Stimulated activated effector memory CD8-positive, alpha-beta T cell treated with anti-CD3 and anti-CD28 coated beads, Interleukin-12 subunit alpha, Interleukin-12 subunit beta, amount 100 ng/mL, for 72 hours (primary cell): ENCODE measurements at regions not wholly inside any gene's neighbourhood (a gene's known extent, or its start where the extent isn't known, plus 50 kb on each side); places are given as distances from the start of the nearest gene placed in this dataset.
"Not testable (repeated sequence)": the region's sequence is repeated elsewhere in the genome, so short reads cannot be mapped to it uniquely, and the experiment has no call there.

Experiments used
- ATAC-seq: fragments of 150-1000 bp; cut with Tn5 transposase; 2 replicates; pipeline ENCODE4 v1.10.0; 2021
- DNase-seq, 2 donors: peaks; one replicate each; pipeline ENCODE4 v3.0.0; 2021 to 2022; ENCODE audit warnings: low spot score in 2 of 2
- H3K27ac Mint-ChIP-seq: one replicate; pipeline ENCODE4 v1.8.0; 2022; ENCODE audit warnings: mild to moderate bottlenecking, mixed read lengths
- H3K36me3 Mint-ChIP-seq: one replicate; pipeline ENCODE4 v1.8.0; 2022; ENCODE audit warnings: mild to moderate bottlenecking, mixed read lengths
- H3K4me1 Mint-ChIP-seq: one replicate; pipeline ENCODE4 v1.8.0; 2022; ENCODE audit warnings: mixed read lengths
- H3K4me3 Mint-ChIP-seq: one replicate; pipeline ENCODE4 v1.8.0; 2022; ENCODE audit warnings: mild to moderate bottlenecking, mixed read lengths
- H3K9me3 Mint-ChIP-seq: one replicate; pipeline ENCODE4 v1.8.0; 2022; ENCODE audit warnings: mixed read lengths

DNA sequence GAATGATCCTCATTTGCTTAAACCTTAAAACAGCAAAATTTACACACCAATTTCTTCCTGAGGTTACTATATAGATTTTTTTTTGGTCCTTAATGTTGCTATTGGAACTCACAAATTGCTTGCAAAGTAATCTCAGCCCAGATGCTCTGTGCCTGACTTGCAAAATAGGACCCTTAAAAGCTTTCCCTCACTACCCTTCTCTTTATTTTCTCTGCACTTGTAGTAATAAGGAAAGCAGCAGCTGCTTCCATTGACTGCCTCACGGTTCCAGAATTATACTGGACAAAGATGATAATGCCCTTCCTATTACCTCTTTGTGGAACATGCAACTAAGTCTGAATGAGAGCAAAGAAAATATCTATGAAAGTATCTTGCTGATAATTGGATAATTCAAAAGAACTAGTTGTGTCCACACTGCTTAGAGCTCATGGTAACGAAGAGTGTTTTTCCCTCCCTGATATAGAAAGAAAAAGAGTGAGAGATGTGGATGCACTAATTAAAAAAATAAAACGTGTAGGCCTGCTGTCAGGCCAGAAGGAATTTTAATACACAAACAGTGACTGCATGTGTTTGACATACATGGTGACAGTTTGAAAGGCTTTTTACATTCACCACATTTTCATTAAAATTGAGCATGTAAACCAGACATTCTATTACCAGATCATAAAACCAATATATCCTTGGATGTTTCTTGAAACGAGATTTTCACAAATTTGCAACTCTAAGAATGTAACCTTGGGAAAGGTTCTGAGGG is 783.1 kb downstream of the GBE1 start:
- no peak overlapping the region for H3K27ac Mint-ChIP-seq
- no peaks in the 10 kb centered on the region for H3K4me1 Mint-ChIP-seq
- H3K9me3 Mint-ChIP-seq: peaks cover 16% of the 10 kb centered on the region
- no peak overlapping the region for H3K4me3 Mint-ChIP-seq
- no peaks in the 10 kb centered on the region for H3K36me3 Mint-ChIP-seq
- ATAC-seq: no peak
- DNase-seq: no peak

DNA sequence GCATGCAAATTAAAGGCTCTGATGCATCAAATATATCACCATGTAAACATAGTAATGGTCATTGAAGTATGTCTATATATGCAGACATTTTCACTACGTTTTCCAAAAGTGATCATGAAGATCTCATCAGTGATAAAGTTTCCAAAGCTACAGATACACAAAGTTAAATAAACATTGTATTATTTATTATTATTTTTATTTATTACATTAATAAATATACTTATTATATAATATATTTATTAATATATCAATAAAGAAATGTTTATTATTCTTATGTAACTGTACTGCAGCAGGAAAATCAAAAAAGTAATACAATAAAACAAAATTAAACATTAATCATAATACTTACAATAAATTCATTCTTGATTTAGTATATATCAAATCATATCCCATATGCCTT is 791.2 kb downstream of the GBE1 start:
- Mint-ChIP-seq H3K36me3 (no peaks in the 10 kb centered on the region), H3K4me3 (no peak overlapping the region), H3K4me1 (no peaks in the 10 kb centered on the region), H3K9me3 (peaks cover 11% of the 10 kb centered on the region), H3K27ac (no peak overlapping the region)
- DNase-seq: no peak
- no peak for ATAC-seq

DNA sequence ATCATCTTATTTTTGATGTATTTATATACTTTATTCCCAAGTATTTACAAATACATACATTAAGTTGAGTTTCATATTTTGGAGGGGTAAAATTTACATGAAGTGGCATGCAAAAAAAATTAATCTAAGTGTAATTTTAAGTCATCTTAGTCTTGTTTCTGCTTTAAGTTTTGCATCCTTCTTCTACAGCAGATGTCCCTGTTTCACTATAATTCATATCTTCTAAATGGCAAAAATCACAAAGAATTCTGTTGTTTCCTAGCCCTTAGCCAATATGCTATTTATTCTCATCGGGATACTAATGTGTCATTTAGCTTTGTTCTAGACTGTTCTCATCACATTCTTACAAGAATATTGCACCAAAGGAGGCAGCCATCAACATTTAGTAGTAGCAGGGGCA is 831.9 kb downstream of the GBE1 start:
- no peak overlapping the region for H3K4me3 Mint-ChIP-seq

DNA sequence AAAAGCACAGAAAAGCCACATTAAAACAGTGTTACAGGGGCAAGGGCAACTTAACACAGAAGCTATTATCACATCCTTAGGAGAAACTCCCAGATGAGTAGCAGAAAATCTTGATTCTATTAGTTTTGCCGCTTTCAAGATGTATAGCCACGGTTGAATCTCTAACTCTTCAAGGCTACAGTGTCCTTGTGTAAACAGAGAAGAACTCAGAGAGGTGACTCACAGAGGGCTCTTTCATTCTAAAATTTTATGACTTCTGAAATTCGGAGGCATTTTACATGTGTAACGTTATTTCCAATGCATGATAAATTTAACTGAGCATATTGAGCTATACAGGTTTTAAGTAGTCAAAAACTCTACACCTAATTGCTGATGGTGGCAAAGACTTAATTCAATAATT is 846.6 kb downstream of the GBE1 start:
- DNase-seq: no peak
- peaks cover 9% of the 10 kb centered on the region for H3K9me3 Mint-ChIP-seq
- no peaks in the 10 kb centered on the region for H3K36me3 Mint-ChIP-seq
- H3K4me3 Mint-ChIP-seq: no peak overlapping the region
- no peak for ATAC-seq
- no peak overlapping the region for H3K27ac Mint-ChIP-seq
- H3K4me1 Mint-ChIP-seq: no peaks in the 10 kb centered on the region

More for the DNA sequence above, 831.9 kb downstream of the GBE1 start:
- no peaks in the 10 kb centered on the region for H3K4me1 Mint-ChIP-seq
- ATAC-seq (no peak), DNase-seq (no peak)
- H3K9me3 Mint-ChIP-seq: peaks cover 6% of the 10 kb centered on the region
- no peak overlapping the region for H3K27ac Mint-ChIP-seq
- no peaks in the 10 kb centered on the region for H3K36me3 Mint-ChIP-seq

DNA sequence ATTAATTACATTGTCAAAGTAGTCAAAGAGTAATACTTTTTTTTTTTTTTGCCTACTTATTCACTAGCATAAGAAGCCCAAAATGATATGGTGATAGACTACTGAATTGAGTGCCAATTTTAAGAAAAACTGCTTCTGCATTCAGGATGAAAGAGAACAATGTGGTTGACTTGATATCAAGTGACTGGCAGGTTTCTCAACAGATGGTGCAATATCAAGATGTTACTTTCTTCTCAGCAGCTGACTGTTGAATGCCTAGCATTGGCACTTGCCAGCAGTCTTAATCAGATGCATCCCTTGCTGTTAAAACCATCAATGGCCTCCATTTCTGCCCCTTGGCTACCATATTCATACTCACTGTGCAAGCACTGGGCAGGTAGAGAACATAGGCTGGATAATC is 863.2 kb downstream of the GBE1 start:
- Mint-ChIP-seq H3K4me3 (no peak overlapping the region), H3K27ac (no peak overlapping the region), H3K4me1 (no peaks in the 10 kb centered on the region), H3K36me3 (no peaks in the 10 kb centered on the region), H3K9me3 (peaks cover 7% of the 10 kb centered on the region)
- no peak for ATAC-seq
- DNase-seq: no peak

DNA sequence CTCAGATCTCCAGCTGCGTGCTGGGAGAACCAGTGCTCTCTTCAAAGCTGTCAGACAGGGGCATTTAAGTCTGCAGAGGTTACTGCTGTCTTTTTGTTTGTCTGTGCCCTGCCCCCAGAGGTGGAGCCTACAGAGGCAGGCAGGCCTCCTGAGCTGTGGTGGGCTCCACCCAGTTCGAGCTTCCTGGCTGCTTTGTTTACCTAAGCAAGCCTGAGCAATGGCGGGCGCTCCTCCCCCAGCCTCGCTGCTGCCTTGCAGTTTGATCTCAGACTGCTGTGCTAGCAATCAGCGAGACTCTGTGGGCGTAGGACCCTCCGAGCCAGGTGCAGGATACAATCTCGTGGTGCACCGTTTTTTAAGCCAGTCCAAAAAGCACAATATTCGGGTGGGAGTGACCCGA is 864.4 kb downstream of the GBE1 start:
- not testable (repeated sequence) for DNase-seq, H3K27ac Mint-ChIP-seq, H3K9me3 Mint-ChIP-seq, H3K4me1 Mint-ChIP-seq, ATAC-seq, H3K4me3 Mint-ChIP-seq, H3K36me3 Mint-ChIP-seq

DNA sequence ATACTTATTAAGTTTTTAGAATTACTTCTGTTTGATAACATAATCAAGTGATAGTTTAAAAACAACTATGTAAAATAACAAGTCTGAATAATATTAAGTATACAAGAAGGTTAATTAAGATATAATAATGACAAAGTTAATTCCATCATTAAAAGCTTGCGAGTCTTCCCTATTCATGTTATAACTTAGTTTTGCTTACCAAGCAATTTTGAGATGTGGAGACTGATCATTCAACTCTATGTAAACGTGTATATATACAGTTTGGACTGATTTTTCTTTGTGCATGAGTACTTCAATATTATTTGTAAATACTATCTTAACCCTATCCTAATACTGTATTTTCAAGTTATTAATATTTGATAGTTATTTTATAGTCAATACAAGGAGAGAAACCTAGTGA is 870.9 kb downstream of the GBE1 start:
- ATAC-seq (no peak), DNase-seq (no peak)
- Mint-ChIP-seq H3K4me3 (no peak overlapping the region), H3K9me3 (peaks cover 21% of the 10 kb centered on the region), H3K36me3 (no peaks in the 10 kb centered on the region), H3K27ac (no peak overlapping the region), H3K4me1 (no peaks in the 10 kb centered on the region)

DNA sequence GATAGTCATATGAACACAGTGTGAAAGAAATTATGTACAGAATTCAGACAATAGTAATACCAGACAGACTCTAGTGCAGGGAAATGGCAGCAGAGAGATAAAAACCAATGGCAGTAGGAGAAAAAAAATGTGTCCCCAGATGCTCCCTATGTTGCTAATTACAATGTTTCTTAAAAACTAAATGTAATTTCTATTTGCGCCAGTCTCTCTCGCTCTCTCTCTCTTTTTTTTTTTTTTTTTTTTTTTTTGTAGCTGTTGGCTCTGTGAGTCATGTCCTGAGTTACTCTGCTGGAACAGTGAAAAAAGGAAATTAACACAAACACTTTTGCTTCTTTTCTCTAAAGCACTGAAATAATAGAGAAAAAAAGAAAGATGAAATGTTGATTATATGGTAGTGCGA is 871.9 kb downstream of the GBE1 start:
- H3K9me3 Mint-ChIP-seq: peaks cover 23% of the 10 kb centered on the region
- no peak overlapping the region for H3K4me3 Mint-ChIP-seq
- no peaks in the 10 kb centered on the region for H3K36me3 Mint-ChIP-seq
- no peak for ATAC-seq
- H3K27ac Mint-ChIP-seq: no peak overlapping the region
- no peaks in the 10 kb centered on the region for H3K4me1 Mint-ChIP-seq
- DNase-seq: no peak

DNA sequence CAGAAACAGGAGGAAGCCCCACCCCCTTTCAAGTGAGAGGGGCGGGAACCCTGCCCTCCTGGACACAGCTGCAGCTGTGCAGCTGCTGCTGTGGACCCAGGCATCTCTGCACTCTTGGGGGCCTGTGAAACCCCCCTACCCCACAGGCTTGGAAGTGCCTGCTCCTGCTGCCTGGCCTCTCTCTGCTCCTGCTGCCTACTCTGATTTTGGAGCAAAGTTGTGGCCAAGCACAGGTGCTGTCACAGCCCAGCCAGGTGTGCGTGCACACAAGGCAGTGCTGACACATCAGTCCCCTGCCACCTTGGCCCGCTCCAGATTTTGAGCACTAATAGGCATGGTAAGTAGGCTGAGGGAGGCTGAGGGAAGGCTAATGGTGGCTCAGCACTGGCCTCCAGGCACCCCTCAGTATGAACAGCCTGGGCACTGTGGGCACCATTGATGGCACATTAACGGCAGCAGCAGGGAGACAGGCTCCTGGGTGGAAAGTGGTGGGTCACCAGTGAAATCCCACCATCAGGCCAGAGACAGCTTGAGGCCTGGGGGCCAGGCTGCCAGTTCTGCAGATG is 890.9 kb downstream of the GBE1 start:
- Mint-ChIP-seq H3K9me3 (peaks cover 16% of the 10 kb centered on the region), H3K27ac (no peak overlapping the region), H3K4me3 (no peak overlapping the region), H3K4me1 (no peaks in the 10 kb centered on the region), H3K36me3 (no peaks in the 10 kb centered on the region)
- no peak for DNase-seq
- no peak for ATAC-seq

DNA sequence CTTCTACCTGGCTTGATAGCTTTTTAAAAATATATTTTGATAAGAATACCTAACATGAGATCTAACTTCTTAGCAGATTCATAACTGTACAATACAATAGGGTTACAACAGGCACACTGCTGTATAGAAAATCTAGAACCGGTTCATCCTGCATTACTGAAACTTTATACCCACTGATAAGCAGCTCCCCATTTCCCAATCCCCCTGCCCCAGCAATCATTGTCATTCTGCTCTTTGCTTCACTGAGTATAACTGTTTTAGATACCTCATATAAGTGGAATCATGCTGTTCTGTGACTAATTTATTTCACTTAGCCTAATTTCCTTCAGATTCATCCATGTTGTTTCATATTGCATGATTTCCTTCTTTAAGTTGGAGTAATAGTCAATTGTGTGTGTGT is 906.0 kb downstream of the GBE1 start:
- ATAC-seq (no peak), DNase-seq (no peak)
- H3K9me3 Mint-ChIP-seq: peaks cover 20% of the 10 kb centered on the region
- no peaks in the 10 kb centered on the region for H3K36me3 Mint-ChIP-seq
- no peak overlapping the region for H3K4me3 Mint-ChIP-seq
- H3K4me1 Mint-ChIP-seq: no peaks in the 10 kb centered on the region
- H3K27ac Mint-ChIP-seq: no peak overlapping the region

DNA sequence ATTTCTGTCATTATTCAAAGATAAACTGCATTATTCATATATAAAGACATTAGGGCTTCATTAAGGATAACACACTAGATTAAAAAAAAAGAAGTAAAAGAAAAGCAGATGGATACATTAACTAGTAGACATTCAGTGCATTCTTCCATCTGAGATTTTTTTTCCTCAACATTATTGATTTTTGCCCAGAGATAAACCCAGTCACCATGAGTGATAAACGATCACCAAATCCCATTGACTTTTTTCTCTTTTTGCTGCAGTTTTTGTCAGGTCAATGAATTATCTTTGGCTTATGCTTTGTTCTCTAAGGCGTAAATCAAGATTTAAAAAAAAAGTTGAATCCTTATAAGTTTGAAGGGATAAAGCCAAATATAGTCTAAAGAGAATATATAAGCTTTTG is 925.0 kb downstream of the GBE1 start:
- Mint-ChIP-seq H3K4me1 (no peaks in the 10 kb centered on the region), H3K4me3 (no peak overlapping the region), H3K27ac (no peak overlapping the region), H3K9me3 (peaks cover 8% of the 10 kb centered on the region), H3K36me3 (no peaks in the 10 kb centered on the region)
- no peak for DNase-seq
- ATAC-seq: no peak

DNA sequence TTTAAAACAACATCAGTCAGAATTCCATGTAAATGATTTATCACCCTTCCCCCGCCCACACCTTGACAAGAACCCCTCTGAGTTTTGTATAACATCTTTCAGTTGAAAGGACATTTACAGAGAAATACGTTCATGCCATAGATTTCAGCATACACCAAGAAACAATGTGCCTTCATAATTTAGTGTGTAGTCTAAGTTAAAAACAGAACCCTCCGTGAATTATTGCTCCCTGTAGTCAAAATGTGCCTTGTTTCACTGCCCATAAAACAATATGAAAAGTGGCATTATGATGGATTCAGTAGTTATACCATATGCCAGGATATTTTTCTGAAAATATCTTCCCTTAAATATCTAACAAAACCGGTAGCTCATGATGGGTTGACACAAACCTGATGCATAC is 953.9 kb downstream of the GBE1 start:
- no peaks in the 10 kb centered on the region for H3K36me3 Mint-ChIP-seq
- no peaks in the 10 kb centered on the region for H3K4me1 Mint-ChIP-seq
- DNase-seq (no peak), ATAC-seq (no peak)
- no peak overlapping the region for H3K4me3 Mint-ChIP-seq
- no peak overlapping the region for H3K27ac Mint-ChIP-seq
- H3K9me3 Mint-ChIP-seq: peaks cover 2% of the 10 kb centered on the region

DNA sequence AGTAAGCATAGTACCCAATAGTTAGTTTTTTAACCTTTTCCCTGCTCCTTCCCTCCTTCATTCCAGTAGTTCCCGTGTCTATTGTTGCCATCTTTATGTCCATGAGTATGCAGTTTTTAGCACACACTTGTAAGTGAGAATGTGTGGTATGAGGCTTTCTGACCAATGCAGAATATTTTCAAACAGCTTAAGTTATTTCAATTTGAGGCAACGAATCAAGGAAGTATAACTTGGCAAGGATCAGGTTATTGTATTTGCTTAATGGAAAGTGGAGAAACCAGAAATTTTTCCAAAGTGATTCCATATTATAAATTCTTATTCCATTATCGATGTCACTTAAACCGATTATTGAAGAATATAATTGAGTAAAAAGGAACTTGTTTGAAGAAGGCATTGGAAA is 954.8 kb downstream of the GBE1 start:
- no peaks in the 10 kb centered on the region for H3K36me3 Mint-ChIP-seq
- H3K27ac Mint-ChIP-seq: no peak overlapping the region
- ATAC-seq (no peak), DNase-seq (no peak)
- H3K4me1 Mint-ChIP-seq: no peaks in the 10 kb centered on the region
- peaks cover 5% of the 10 kb centered on the region for H3K9me3 Mint-ChIP-seq
- H3K4me3 Mint-ChIP-seq: no peak overlapping the region

DNA sequence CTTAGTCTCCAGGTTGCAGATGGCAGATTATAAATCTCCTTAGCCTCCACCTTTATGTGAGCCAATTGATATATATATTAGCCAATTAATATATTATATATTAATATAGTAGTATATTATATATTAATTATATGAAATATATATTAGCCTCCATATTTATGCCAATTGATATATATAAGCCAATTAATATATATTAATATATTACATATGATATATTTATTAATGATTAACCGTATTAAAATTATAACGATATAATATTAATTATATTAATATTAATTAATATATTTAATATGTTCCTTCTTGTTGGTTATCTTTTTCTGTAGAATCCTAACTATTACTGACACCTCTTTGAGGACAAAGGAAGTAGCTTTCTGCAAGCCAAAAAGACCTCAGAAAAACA is 972.5 kb downstream of the GBE1 start:
- no peak overlapping the region for H3K4me3 Mint-ChIP-seq
- peaks cover 8% of the 10 kb centered on the region for H3K9me3 Mint-ChIP-seq
- no peak for DNase-seq
- no peaks in the 10 kb centered on the region for H3K4me1 Mint-ChIP-seq
- H3K27ac Mint-ChIP-seq: no peak overlapping the region
- no peaks in the 10 kb centered on the region for H3K36me3 Mint-ChIP-seq
- no peak for ATAC-seq

DNA sequence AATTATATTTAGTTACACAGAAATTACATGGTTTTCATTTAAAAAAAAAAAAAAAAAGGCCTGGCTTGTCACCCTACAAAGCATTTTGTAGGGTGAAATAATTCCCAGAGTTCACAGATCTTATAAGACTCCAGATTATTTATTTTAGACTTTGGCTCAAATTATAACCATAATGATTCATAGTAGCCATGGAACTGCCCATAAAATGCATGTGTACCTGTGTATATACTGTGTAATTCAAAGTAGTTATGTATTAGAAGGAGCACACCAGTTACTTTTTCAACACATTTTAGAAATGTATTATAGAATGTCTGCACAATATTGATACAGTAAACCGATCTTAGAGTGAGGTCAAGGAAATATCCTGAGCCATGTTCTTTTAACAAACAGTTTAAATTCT is 975.6 kb downstream of the GBE1 start:
- no peaks in the 10 kb centered on the region for H3K4me1 Mint-ChIP-seq
- no peak overlapping the region for H3K4me3 Mint-ChIP-seq
- peaks cover 9% of the 10 kb centered on the region for H3K9me3 Mint-ChIP-seq
- DNase-seq (no peak), ATAC-seq (no peak)
- H3K27ac Mint-ChIP-seq: no peak overlapping the region
- no peaks in the 10 kb centered on the region for H3K36me3 Mint-ChIP-seq

DNA sequence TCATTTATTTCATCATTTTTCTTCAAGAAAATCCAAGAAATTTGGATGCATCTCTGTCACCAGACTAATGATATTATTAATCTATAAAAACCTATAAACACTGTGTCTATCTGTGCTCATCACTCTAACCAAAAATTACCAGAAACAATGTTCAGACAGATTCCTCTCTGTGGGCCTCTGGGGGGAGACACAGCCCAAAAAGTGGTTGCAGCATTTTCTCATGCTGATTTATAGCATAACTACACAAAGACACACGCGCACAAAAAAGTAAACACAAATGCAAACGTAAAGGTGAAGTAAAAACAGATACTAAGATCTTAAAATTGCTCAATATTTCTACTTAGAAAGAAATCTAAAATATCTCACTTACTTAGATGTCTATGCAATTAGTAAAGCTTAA is 976.0 kb downstream of the GBE1 start:
- no peak for ATAC-seq

More for the DNA sequence above, 976.0 kb downstream of the GBE1 start:
- Mint-ChIP-seq H3K4me3 (no peak overlapping the region), H3K36me3 (no peaks in the 10 kb centered on the region), H3K9me3 (peaks cover 9% of the 10 kb centered on the region), H3K4me1 (no peaks in the 10 kb centered on the region), H3K27ac (no peak overlapping the region)
- no peak for DNase-seq
